Spinal cord (tissue), 9 donors: ENCODE measurements at regions not wholly inside any gene's neighbourhood (a gene's known extent, or its start where the extent isn't known, plus 50 kb on each side); places are given as distances from the start of the nearest gene placed in this dataset.

Experiments
- DNase-seq, 6 donors: peaks; one replicate each; pipeline versions ENCODE4 v3.0.0 to v3.0.0-alpha.2; 2013 to 2015; ENCODE audit warnings: low spot score in 6 of 6, low read depth in 4 of 6
- H3K27ac ChIP-seq: one replicate; pipeline ENCODE4 v1.5.1; 2013; ENCODE audit warnings: low read depth, low read length, control low read depth
- H3K27me3 ChIP-seq: one replicate; pipeline ENCODE4 v1.6.1; 2013; ENCODE audit warnings: low read length; ENCODE audit not compliant: control insufficient read depth, insufficient read depth
- H3K36me3 ChIP-seq: one replicate; pipeline ENCODE4 v1.6.1; 2013; ENCODE audit warnings: low read length; ENCODE audit not compliant: control insufficient read depth, insufficient read depth
- H3K4me1 ChIP-seq: one replicate; pipeline ENCODE4 v1.6.1; 2013; ENCODE audit warnings: low read length; ENCODE audit not compliant: control insufficient read depth, insufficient read depth
- H3K4me3 ChIP-seq: one replicate; pipeline ENCODE4 v1.5.1; 2013; ENCODE audit warnings: low read depth, low read length, control low read depth
- H3K9me3 ChIP-seq: one replicate; pipeline ENCODE4 v1.6.1; 2013; ENCODE audit warnings: low read length; ENCODE audit not compliant: control insufficient read depth, insufficient read depth
- WGBS: methylation state at CpG from one replicate; pipeline ENCODE4 v1.1.5; 2013; ENCODE audit warnings: missing lambda C conversion rate; ENCODE audit not compliant: insufficient coverage; 5-methylcytosine and 5-hydroxymethylcytosine counted together
- donor health status: healthy.

DNA sequence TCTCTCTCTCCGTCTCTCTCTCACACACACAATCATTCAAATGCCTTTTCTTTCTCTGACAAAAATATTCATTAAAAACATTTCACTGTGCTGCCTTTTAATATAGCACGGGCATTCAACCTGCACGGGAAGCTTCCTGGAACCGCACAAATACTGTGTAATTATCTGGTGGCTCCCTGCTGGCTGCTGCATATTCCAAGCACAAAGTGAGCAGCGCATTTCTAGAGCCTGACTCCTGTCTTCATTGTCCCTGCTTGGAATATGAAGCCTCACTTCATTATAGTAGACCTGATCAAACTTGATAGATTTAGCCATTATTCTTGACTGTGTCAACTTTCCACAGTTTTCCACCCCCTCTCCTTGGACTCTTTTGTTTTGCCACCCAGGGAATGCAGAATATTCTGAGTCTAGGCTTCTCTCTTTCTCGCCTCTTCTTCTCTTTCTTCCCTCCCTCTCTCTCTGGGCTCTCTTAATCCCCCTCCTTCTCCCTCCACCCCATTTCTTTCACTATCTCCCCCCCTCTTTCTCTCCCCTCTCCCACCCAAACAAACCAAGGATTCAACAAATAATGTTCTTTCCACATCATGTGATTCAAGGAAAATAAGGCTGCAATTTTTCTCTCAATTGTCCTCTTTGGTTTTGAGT lies 672.1 kb upstream of the FANCL start:
- Histone ChIP-seq H3K4me3 (no peak overlapping the region), H3K9me3 (no peaks in the 10 kb centered on the region), H3K27ac (no peak overlapping the region), H3K4me1 (peaks cover 4% of the 10 kb centered on the region), H3K36me3 (no peaks in the 10 kb centered on the region), H3K27me3 (no peaks in the 10 kb centered on the region)
- DNase-seq = peak in 3 of 6 donors; percentile 27 to 94 (median 57)
- 20% methylated on average over 6 of the region's 6 CpGs for WGBS

DNA sequence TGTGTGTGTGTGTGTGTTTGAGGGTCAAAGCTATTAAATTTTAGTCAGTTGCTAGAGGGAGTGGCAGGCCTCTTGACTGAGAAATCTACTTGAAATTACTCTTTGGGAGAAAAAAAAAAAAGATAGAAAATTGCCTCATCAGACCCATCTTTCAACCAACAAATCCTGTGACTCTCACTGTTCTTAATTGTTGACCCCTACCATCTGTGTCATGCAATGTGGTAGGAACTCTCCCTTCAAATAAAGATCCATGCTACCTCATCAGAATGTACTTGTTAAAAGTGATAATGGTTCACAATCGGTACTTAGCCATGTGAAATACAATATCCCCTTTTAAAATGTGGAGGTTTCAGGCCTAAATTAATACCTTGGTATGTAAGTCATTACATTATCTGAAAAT lies 670.8 kb upstream of the FANCL start:
- no peak overlapping the region for H3K4me3 ChIP-seq
- no peak overlapping the region for H3K27ac ChIP-seq
- peak in 1 of 6 donors; percentile 43 for DNase-seq
- no CpG with 5 or more reads among the region's 1 CpG for WGBS
- H3K9me3 ChIP-seq = no peaks in the 10 kb centered on the region
- no peaks in the 10 kb centered on the region for H3K27me3 ChIP-seq
- peaks cover 2% of the 10 kb centered on the region for H3K4me1 ChIP-seq
- no peaks in the 10 kb centered on the region for H3K36me3 ChIP-seq

DNA sequence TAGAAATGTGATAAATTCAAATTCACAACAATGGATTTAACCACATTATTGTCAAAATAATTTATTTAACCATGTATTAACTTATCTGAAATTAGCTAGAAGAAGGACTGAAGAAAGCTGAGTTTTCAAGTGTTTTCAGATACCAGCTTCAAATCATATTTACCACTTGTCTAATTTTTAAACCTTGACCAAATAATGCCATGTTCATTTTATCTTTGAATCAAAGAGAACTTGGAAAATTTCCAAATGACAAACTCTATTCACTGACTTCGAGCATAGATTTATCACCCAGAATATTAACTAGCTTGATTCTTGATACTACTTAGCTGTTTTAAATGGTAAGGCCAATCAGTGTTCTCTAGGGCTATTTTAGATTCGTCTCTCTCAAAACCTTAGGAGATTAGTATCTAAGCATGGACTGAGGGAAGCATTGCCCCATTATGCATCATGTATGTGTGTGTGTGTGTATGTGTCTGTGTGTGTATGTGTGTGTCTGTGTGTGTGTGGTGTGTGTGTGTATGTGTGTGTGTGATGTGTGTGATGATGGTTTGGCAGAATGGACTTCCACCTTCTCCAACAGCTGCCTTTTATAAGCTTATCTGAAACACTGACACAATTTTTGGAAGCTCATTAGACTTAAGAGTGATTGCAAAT lies 667.5 kb upstream of the FANCL start:
- Histone ChIP-seq H3K4me3 (no peak overlapping the region), H3K36me3 (no peaks in the 10 kb centered on the region), H3K9me3 (no peaks in the 10 kb centered on the region), H3K27ac (no peak overlapping the region), H3K27me3 (no peaks in the 10 kb centered on the region), H3K4me1 (no peaks in the 10 kb centered on the region)
- no peak for DNase-seq
- WGBS = 100% methylated on average over 1 of the region's 2 CpGs

DNA sequence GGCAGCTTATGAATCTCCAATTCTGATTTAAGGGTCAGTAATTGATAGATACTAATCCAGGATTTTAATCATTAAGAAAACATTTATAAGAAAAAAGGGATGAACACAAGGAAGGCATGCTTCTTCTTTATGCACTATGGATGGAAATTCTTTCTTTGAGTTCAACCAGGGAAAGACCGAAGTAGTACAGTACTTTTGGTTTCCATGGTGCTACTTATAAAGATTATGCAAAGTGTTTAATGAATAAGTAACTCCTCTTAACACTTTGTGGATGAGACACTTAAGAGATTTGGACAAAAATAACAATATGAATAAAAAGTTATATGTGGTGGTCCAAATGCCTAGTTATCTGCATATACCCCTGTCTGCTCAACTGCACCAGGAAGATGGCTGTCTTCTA lies 666.5 kb upstream of the FANCL start:
- H3K36me3 ChIP-seq = no peaks in the 10 kb centered on the region
- H3K4me1 ChIP-seq = no peaks in the 10 kb centered on the region
- H3K9me3 ChIP-seq = no peaks in the 10 kb centered on the region
- no peaks in the 10 kb centered on the region for H3K27me3 ChIP-seq
- DNase-seq = no peak
- no peak overlapping the region for H3K27ac ChIP-seq
- WGBS = no CpG with 5 or more reads among the region's 1 CpG
- no peak overlapping the region for H3K4me3 ChIP-seq

DNA sequence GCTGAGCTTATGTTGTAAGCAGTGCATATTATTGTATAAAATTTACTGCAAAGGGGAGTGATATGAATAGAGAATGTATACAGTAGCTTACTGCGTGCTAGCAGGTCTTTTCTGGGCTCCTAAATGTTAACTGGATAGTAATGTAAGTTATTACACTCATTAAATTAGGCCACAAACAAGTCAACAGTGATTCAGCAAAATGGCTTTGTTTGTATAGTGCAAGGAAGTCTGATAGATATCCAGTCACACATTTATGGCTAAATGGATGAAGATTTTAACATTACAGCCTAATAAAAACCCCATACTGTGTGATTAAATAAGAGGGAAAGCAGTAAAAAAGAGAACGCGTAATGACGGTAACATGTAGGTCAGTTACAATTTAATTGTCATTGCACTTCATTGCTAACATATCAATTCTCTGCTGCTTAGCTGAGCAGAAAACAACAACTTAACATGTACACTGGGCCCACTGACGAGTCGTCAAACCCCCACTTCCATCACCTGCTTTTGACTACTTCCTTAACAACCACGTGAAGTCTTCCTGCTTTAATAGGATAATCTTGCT lies 665.0 kb upstream of the FANCL start:
- Histone ChIP-seq H3K4me1 (no peaks in the 10 kb centered on the region), H3K27me3 (no peaks in the 10 kb centered on the region), H3K4me3 (no peak overlapping the region), H3K9me3 (no peaks in the 10 kb centered on the region), H3K36me3 (no peaks in the 10 kb centered on the region), H3K27ac (no peak overlapping the region)
- WGBS = 55% methylated on average over 4 of the region's 7 CpGs
- DNase-seq = peak in 1 of 6 donors; percentile 81

DNA sequence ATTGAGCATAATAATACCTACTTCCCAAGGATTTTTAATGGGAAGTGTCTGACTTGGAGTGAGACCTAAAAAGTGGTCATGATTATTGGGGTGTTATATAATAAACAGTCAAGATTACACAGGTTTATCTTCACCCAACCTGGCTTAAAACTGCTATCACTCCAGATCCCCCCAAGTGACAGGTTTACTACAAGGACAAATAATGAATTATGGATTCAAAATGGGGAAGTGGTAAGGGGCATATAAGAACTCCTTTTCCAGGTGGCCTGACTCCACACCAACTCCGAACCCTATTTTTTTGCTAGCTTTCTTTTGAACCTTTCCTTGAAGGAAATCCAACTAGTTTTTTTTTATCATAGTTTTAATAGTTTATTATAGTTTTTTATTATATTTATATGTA lies 663.0 kb upstream of the FANCL start:
- no peak for DNase-seq
- H3K4me3 ChIP-seq = no peak overlapping the region
- no peaks in the 10 kb centered on the region for H3K36me3 ChIP-seq
- no peak overlapping the region for H3K27ac ChIP-seq
- no peaks in the 10 kb centered on the region for H3K4me1 ChIP-seq
- WGBS = no CpG with 5 or more reads among the region's 1 CpG
- H3K9me3 ChIP-seq = no peaks in the 10 kb centered on the region
- peaks cover 2% of the 10 kb centered on the region for H3K27me3 ChIP-seq

DNA sequence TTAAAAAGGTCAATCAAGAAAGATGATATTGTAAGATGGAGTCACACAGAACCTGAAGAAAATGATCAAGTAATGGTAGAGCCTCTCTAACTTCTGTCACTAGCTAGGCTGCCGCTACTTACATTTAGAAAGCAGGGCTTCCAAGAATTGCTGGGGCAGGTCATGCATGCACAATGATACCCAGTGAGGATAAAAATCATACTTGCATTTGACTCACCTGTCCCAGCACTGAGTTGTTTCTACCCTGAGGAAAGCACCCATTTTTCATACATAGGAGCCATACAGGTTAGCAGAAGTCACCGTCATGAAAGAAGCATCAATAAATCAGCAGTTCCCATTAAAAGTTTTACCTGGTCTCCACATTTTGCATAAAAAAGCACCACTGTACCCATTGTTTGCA lies 662.3 kb upstream of the FANCL start:
- Histone ChIP-seq H3K27me3 (peaks cover 2% of the 10 kb centered on the region), H3K4me1 (no peaks in the 10 kb centered on the region), H3K9me3 (no peaks in the 10 kb centered on the region), H3K4me3 (no peak overlapping the region), H3K36me3 (no peaks in the 10 kb centered on the region), H3K27ac (no peak overlapping the region)
- DNase-seq = no peak
- WGBS = 100% methylated on average over 1 of the region's 2 CpGs

DNA sequence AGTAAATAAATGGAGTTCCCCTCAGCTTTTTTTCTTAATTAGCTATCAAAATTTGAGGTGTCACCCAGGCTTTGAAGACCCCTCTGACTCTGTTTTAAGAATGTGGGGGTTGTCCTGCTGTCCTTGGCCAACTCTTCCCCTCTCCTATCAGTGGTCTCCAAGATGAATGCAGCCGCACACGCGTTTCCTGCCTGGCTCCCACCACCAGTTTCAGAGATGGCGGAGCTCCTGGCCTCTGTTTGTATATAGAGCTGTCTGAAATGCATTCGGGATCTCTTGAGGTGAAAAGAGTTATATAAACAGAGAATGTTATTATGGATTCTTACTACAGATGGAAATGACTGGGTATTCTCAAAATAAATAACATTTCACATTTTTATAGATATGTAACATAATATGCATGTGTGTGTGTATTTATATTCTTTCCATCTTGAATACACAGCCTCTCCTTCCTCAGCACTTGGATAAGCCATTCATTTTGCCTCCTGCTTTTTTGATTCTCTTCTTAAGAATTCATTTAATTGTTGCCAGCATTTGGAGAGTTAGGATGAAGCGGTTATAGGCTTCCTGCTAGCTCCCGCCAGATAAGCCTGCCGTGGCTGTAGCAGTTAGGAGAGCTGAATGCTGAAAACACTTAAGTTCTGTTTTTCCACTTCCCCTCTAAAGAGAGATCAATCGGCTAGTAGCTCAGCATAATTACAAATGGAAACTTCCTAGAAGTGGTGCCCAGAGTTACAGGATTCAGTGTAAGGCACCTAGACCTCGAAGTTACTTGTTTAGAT lies 659.3 kb upstream of the FANCL start:
- no peak overlapping the region for H3K27ac ChIP-seq
- DNase-seq = peak in 2 of 6 donors; percentile 50 to 83
- no peaks in the 10 kb centered on the region for H3K4me1 ChIP-seq
- H3K4me3 ChIP-seq = no peak overlapping the region
- H3K9me3 ChIP-seq = no peaks in the 10 kb centered on the region
- WGBS = no CpG with 5 or more reads among the region's 10 CpGs
- peaks cover 2% of the 10 kb centered on the region for H3K27me3 ChIP-seq
- H3K36me3 ChIP-seq = no peaks in the 10 kb centered on the region

DNA sequence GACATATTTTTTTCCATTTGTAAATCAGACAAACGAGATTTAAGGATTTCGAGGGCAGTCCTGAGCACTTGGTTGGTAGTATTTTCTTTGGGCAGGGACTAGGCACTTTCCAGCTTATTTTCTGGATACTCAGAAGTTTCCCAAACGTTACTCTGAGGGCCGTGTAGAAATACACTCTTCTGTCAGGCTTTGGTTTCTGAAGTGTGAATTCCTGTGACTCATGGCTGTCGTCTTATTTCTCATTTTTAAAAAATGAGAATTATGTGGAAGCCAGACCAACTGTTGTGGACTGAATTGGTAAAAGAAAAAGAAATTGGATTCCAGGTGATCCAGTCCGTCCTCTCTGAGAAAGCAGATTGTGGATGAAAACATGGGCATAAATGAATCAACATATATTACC lies 658.6 kb upstream of the FANCL start:
- DNase-seq = no peak
- H3K4me1 ChIP-seq = no peaks in the 10 kb centered on the region
- H3K4me3 ChIP-seq = no peak overlapping the region
- no peaks in the 10 kb centered on the region for H3K9me3 ChIP-seq
- H3K36me3 ChIP-seq = no peaks in the 10 kb centered on the region
- 100% methylated on average over 2 of the region's 6 CpGs for WGBS
- H3K27me3 ChIP-seq = peaks cover 2% of the 10 kb centered on the region
- H3K27ac ChIP-seq = no peak overlapping the region
